ENCODE measurements at regions not wholly inside any gene's neighbourhood (a gene's known extent, or its start where the extent isn't known, plus 50 kb on each side); places are given as distances from the start of the nearest gene placed in this dataset.

GRCh38 chr6:168184701-168185100, 105.7 kb upstream of the FRMD1 start:
- H3K36me3 ChIP-seq: no peaks in the 10 kb centered on the region
- no peak overlapping the region for H3K4me3 ChIP-seq (replicated peaks in 1 of 3)
- no peak for DNase-seq
- H3K27ac ChIP-seq: no peak overlapping the region
- no peaks in the 10 kb centered on the region for H3K4me1 ChIP-seq
- TF ChIP-seq POLR2A (IDR thresholded peaks at IDR 0.05): no peak
- no peak for TF ChIP-seq CTCF (IDR thresholded peaks at IDR 0.05)
- no peaks in the 10 kb centered on the region for H3K27me3 ChIP-seq
- H3K9me3 ChIP-seq: no peaks in the 10 kb centered on the region
- intact Hi-C loops (cut with DNase I): no loop called here
- WGBS, 2 donors: 86 to 97% methylated on average over 5 of the region's 5 CpGs

GRCh38 chr6:168183613-168183970, 104.6 kb upstream of the FRMD1 start:
- intact Hi-C loops (cut with DNase I): no loop called here
- H3K9me3 ChIP-seq: no peaks in the 10 kb centered on the region
- H3K4me1 ChIP-seq: no peaks in the 10 kb centered on the region
- 77 to 84% methylated on average over 6 of the region's 6 CpGs for WGBS, 2 donors
- H3K27me3 ChIP-seq: no peaks in the 10 kb centered on the region
- no peak overlapping the region for H3K27ac ChIP-seq
- H3K36me3 ChIP-seq: no peaks in the 10 kb centered on the region
- no peak for TF ChIP-seq CTCF (IDR thresholded peaks at IDR 0.05)
- no peak for TF ChIP-seq POLR2A (IDR thresholded peaks at IDR 0.05)
- DNase-seq: no peak
- no peak overlapping the region for H3K4me3 ChIP-seq (replicated peaks in 1 of 3)

- no peak for DNase-seq
- WGBS, 2 donors: 85 to 91% methylated on average over 22 of the region's 22 CpGs
- H3K4me3 ChIP-seq (replicated peaks in 1 of 3): no peak overlapping the region
- no peaks in the 10 kb centered on the region for H3K36me3 ChIP-seq
- TF ChIP-seq POLR2A (IDR thresholded peaks at IDR 0.05) (no peak), CTCF (IDR thresholded peaks at IDR 0.05) (no peak)
- no peaks in the 10 kb centered on the region for H3K9me3 ChIP-seq
- H3K4me1 ChIP-seq: no peaks in the 10 kb centered on the region
- no peaks in the 10 kb centered on the region for H3K27me3 ChIP-seq
- no peak overlapping the region for H3K27ac ChIP-seq
- intact Hi-C loops (cut with DNase I): no loop called here
These were observed 104.0 kb upstream of the FRMD1 start for GRCh38 chr6:168182908-168183612.

- Histone ChIP-seq H3K36me3 (no peaks in the 10 kb centered on the region), H3K4me3 (replicated peaks in 1 of 3) (no peak overlapping the region), H3K4me1 (no peaks in the 10 kb centered on the region), H3K27me3 (no peaks in the 10 kb centered on the region), H3K27ac (no peak overlapping the region), H3K9me3 (no peaks in the 10 kb centered on the region)
- no peak for DNase-seq
- WGBS, 2 donors: 87 to 92% methylated on average over 8 of the region's 8 CpGs
- intact Hi-C loops (cut with DNase I): no loop called here
- no peak for TF ChIP-seq CTCF (IDR thresholded peaks at IDR 0.05)
- TF ChIP-seq POLR2A (IDR thresholded peaks at IDR 0.05): no peak
These were observed 103.4 kb upstream of the FRMD1 start for GRCh38 chr6:168182366-168182765.

- 82 to 83% methylated on average over 11 of the region's 11 CpGs for WGBS, 2 donors
- intact Hi-C loops (cut with DNase I): no loop called here
- DNase-seq: no peak
These were observed 102.9 kb upstream of the FRMD1 start for GRCh38 chr6:168181876-168182275.

More at GRCh38 chr6:168181876-168182275, 102.9 kb upstream of the FRMD1 start:
- Histone ChIP-seq H3K9me3 (no peaks in the 10 kb centered on the region), H3K27me3 (no peaks in the 10 kb centered on the region), H3K4me1 (no peaks in the 10 kb centered on the region), H3K36me3 (no peaks in the 10 kb centered on the region), H3K4me3 (replicated peaks in 1 of 3) (no peak overlapping the region), H3K27ac (no peak overlapping the region)
- no peak for TF ChIP-seq CTCF (IDR thresholded peaks at IDR 0.05)
- no peak for TF ChIP-seq POLR2A (IDR thresholded peaks at IDR 0.05)
